Calu3 (cell line): ENCODE measurements at regions not wholly inside any gene's neighbourhood (a gene's known extent, or its start where the extent isn't known, plus 50 kb on each side); places are given as distances from the start of the nearest gene placed in this dataset.

Experiments
- BruUV-seq: library from RNA; stranded (reverse); fragments of 400-500 nt; replicated peaks from 2 replicates; lab custom pipeline; 2021; lab: Mats Ljungman, UMichigan
- CTCF ChIA-PET: fragments of 300-600 bp; sonication (Branson Sonifier 250); formaldehyde crosslinking; loops from one replicate; lab custom pipeline; 2022; ENCODE audit warnings: antibody characterized with exemption; lab: Charles Lee
- DNase-seq: peaks from one replicate; pipeline ENCODE4 v3.0.0; 2022
- H3K27ac Mint-ChIP-seq: one replicate; pipeline ENCODE4 v1.8.0; 2022; ENCODE audit warnings: mixed read lengths; ENCODE audit not compliant: unreplicated experiment
- H3K27me3 Mint-ChIP-seq: one replicate; pipeline ENCODE4 v1.8.0; 2022; ENCODE audit warnings: mixed read lengths; ENCODE audit not compliant: unreplicated experiment
- H3K36me3 Mint-ChIP-seq: one replicate; pipeline ENCODE4 v1.8.0; 2022; ENCODE audit warnings: mild to moderate bottlenecking, moderate library complexity, mixed read lengths; ENCODE audit not compliant: insufficient read depth, unreplicated experiment
- H3K4me1 Mint-ChIP-seq: one replicate; pipeline ENCODE4 v1.8.0; 2022; ENCODE audit warnings: mild to moderate bottlenecking, low read depth, mixed read lengths; ENCODE audit not compliant: unreplicated experiment
- H3K4me3 Mint-ChIP-seq: one replicate; pipeline ENCODE4 v1.8.0; 2022; ENCODE audit warnings: mild to moderate bottlenecking, low read depth, moderate library complexity, mixed read lengths; ENCODE audit not compliant: unreplicated experiment
- H3K9me3 Mint-ChIP-seq: one replicate; pipeline ENCODE4 v1.8.0; 2022; ENCODE audit warnings: low read depth, mixed read lengths; ENCODE audit not compliant: unreplicated experiment
- intact Hi-C: fragments of 100-400 bp; cut with micrococcal nuclease; formaldehyde crosslinking; loops from one replicate; pipeline ENCODE4 v1.10.0; 2022; ENCODE audit not compliant: unreplicated experiment
- TF ChIP-seq, protein P1 (sequence below): fragments of 200-600 bp; IDR thresholded peaks from one replicate; pipeline ENCODE4 v1.8.0; 2022; ENCODE audit warnings: antibody characterized with exemption; ENCODE audit not compliant: unreplicated experiment

DNA sequence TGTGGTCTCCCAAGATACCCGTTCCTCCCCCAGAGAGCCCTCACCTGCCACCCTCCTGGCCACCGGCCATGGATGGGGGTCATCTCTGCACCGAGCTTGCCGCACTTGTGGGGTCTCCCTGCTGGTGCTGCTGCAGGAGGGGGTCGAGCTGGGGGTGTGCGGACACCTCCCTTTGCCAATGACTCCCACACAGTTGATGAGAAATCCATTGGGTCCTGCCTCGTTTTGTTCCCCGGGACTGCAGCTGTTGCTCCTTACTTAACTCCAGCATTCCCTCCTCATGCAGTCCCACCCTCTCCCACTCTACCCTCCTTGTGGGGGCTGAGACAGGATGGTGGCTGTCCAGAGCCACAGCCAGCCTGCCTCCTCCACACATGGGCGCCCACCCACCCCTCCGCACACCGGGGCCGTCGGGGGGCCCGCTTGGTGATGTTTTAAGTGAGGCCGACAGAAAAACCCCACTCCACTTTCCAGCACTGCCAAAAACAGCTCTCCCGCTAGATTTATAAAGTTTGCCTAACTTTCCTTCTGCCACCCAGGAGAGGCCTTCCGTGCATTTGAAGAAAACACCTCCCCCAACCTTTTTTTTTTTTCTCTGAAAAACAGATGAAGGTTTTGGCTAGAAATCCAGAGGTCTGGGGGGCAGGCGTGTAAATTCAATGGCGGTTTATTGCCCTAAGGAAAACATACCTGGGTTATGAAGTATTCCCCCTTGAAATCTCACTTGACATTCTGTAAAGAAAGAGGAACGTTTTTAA is 53.5 kb upstream of the APCDD1L start:
- no peak overlapping the region for H3K27ac Mint-ChIP-seq
- TF ChIP-seq, protein P1, sequence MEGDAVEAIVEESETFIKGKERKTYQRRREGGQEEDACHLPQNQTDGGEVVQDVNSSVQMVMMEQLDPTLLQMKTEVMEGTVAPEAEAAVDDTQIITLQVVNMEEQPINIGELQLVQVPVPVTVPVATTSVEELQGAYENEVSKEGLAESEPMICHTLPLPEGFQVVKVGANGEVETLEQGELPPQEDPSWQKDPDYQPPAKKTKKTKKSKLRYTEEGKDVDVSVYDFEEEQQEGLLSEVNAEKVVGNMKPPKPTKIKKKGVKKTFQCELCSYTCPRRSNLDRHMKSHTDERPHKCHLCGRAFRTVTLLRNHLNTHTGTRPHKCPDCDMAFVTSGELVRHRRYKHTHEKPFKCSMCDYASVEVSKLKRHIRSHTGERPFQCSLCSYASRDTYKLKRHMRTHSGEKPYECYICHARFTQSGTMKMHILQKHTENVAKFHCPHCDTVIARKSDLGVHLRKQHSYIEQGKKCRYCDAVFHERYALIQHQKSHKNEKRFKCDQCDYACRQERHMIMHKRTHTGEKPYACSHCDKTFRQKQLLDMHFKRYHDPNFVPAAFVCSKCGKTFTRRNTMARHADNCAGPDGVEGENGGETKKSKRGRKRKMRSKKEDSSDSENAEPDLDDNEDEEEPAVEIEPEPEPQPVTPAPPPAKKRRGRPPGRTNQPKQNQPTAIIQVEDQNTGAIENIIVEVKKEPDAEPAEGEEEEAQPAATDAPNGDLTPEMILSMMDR = no peak
- intact Hi-C loops = no loop called here
- H3K36me3 Mint-ChIP-seq = no peaks in the 10 kb centered on the region
- H3K27me3 Mint-ChIP-seq = peaks cover 87% of the 10 kb centered on the region
- H3K4me3 Mint-ChIP-seq = no peak overlapping the region
- CTCF ChIA-PET = interaction anchor here (0.6 kb wide), 1 partner anchor 1037 kb away, joined by 4 read pairs; no protein-coding TSS in a partner anchor
- H3K4me1 Mint-ChIP-seq = no peaks in the 10 kb centered on the region
- no peaks in the 10 kb centered on the region for H3K9me3 Mint-ChIP-seq
- BruUV-seq = no TSS peak
- no peak for DNase-seq

DNA sequence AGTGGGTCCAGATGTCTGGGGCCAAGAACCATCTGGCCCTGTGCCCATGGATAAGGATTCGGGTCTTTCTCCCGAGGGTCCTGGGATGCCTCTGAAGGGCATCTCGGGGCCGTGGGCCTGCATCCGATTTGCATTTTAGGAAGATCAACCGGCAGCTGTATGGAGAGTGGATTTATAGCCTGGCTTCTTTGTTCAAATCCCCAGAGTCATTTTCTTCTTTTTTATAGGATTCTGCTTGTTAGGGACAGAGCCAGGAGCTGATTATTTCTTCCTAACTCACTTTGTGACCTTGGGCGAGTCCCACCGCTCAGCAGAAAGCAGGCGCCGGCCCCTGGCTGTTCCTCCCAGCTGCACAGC is 52.9 kb upstream of the APCDD1L start:
- H3K9me3 Mint-ChIP-seq = no peaks in the 10 kb centered on the region
- no peak overlapping the region for H3K4me3 Mint-ChIP-seq
- TF ChIP-seq, protein P1 = no peak
- H3K27me3 Mint-ChIP-seq = peaks cover 87% of the 10 kb centered on the region
- CTCF ChIA-PET = no interaction called here
- DNase-seq = no peak
- intact Hi-C loops = no loop called here
- H3K4me1 Mint-ChIP-seq = no peaks in the 10 kb centered on the region
- H3K36me3 Mint-ChIP-seq = no peaks in the 10 kb centered on the region
- no TSS peak for BruUV-seq
- H3K27ac Mint-ChIP-seq = no peak overlapping the region

DNA sequence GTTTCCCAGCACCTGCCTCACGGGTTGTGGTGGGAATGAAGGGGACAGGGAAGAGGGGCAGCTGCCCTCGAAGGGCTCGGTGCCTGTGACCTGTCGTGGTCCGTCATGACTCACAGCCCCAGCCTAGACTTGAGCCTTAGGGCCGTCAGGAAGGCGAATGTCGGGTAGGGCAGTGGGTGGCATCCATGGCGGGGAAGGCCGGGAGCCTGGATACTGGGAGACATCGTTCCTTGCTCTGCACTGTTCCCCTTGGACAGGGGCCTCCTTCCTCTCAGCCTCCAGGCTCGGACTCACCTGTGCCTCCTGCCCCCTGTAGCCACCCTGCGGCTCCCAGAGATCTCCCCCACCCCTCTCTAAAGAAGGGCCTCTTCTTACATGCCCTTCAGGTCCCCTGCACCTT is 52.2 kb upstream of the APCDD1L start:
- Mint-ChIP-seq H3K27me3 (peaks cover 87% of the 10 kb centered on the region), H3K36me3 (no peaks in the 10 kb centered on the region), H3K27ac (no peak overlapping the region), H3K4me1 (no peaks in the 10 kb centered on the region), H3K4me3 (no peak overlapping the region), H3K9me3 (no peaks in the 10 kb centered on the region)
- intact Hi-C loops = no loop called here
- CTCF ChIA-PET = no interaction called here
- no TSS peak for BruUV-seq
- TF ChIP-seq, protein P1 = no peak
- DNase-seq = no peak

DNA sequence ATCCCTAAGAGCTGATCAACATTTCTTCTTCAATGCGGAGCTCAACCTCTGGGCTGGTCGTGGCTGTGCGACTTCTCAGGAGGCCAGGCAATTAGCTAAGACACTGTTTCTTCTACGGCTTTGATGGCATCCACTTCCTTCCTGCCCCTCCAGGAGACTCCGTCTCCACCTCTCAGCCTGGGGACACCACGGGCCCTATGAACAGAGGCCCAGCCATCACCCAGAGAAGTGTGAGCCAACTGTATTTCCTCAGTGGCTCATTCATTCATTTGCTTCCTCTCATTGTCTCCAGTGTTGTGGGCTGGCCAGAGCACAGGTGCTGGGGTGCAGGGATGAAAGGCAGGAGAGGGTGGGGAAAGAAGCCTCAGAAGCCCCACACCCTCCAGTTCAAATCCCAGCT is 51.8 kb upstream of the APCDD1L start:
- H3K36me3 Mint-ChIP-seq = no peaks in the 10 kb centered on the region
- TF ChIP-seq, protein P1 = no peak
- H3K4me3 Mint-ChIP-seq = no peak overlapping the region
- no peak for DNase-seq
- H3K9me3 Mint-ChIP-seq = no peaks in the 10 kb centered on the region
- H3K4me1 Mint-ChIP-seq = no peaks in the 10 kb centered on the region
- intact Hi-C loops = no loop called here
- no TSS peak for BruUV-seq
- H3K27me3 Mint-ChIP-seq = peaks cover 87% of the 10 kb centered on the region
- CTCF ChIA-PET = interaction anchor here (0.5 kb wide), 1 partner anchor 17 kb away, joined by 6 read pairs; no protein-coding TSS in a partner anchor
- no peak overlapping the region for H3K27ac Mint-ChIP-seq
